Activated T-helper 1 cell treated with anti-CD3 and anti-CD28 coated beads, Interleukin-2, amount 50 U/mL, for 16 hours (primary cell): ENCODE measurements at regions not wholly inside any gene's neighbourhood (a gene's known extent, or its start where the extent isn't known, plus 50 kb on each side); places are given as distances from the start of the nearest gene placed in this dataset.
"Not testable (repeated sequence)": the region's sequence is repeated elsewhere in the genome, so short reads cannot be mapped to it uniquely, and the experiment has no call there.

Source experiments
- DNase-seq, 2 donors: peaks; one replicate each; pipeline ENCODE4 v3.0.0-alpha.2; 2020; ENCODE audit warnings: low read depth in 1 of 2, low spot score in 1 of 2

DNA sequence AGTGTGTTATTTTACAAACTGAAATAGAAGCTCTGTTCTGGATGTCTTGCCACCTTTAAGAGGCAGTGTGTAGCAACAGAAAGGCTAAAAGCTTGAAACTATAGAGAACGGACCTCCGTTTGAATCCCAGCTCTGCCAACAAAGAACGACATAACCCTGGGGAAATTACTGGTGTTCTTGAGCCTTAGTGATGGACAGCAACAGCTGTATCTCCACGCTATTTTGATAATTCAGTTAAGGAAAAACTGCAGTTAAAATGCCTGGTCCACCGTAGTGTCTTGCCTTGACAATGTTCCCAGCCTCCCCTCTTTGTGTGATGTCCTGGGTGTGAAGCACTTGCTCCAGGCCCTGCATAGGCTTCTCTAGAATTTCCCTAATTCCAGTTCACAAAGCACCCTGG is 256.8 kb upstream of the HS3ST1 start:
- no peak for DNase-seq

DNA sequence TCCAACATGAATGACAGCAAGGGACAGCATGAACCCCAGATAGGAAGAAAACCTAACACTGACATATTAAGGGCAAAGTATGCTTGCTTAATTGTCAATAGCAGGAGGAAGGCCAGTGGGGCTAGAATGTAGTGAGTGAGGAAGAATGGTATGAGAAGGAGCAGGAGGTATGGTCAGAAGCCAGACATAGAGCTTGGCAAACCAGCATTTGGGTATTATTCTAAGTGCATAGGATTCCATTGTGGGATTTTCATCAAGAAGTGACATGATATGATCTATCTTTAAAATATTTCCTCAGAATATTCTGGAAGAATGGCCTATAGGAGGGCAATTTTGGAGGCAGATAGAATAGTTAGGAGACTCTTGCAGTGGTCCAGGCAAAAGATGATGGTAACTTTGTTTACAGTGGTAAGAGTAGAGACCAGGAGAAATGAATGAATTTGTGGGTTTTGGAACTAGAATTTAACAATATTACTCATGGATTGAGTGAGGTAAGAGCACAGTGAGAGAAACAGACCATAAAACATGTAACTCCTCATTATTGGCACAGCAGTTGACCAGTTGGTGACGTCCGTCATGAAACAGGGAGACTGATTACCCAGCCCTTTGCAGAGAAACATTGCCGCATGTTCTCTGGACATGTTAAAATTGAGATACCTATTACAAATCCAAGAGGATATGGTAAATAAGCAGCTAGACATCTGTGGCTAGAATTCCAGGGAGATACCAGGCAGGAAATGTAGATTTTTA is 246.5 kb upstream of the HS3ST1 start:
- no peak for DNase-seq

DNA sequence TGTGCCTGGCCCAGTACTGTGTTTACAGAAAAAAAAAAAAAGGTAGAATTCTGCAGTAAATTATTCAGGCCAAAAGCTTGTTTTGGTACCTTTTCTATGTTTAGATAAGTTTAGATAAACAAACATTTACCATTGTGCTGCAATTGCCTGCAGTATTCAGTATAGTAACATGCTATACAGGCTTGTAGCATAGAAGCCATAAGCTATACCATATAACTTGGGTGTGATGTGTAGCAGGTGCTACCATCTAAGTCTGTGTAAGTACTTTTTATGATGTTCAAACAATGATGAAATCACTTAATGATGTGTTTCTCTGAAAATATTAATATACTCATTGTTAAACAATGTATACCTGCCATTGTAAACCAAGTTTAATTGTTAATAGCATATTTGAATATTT is 241.6 kb upstream of the HS3ST1 start:
- no peak for DNase-seq

GRCh38 chr4:11669156-11669555 is 240.5 kb upstream of the HS3ST1 start:
- no peak for DNase-seq

DNA sequence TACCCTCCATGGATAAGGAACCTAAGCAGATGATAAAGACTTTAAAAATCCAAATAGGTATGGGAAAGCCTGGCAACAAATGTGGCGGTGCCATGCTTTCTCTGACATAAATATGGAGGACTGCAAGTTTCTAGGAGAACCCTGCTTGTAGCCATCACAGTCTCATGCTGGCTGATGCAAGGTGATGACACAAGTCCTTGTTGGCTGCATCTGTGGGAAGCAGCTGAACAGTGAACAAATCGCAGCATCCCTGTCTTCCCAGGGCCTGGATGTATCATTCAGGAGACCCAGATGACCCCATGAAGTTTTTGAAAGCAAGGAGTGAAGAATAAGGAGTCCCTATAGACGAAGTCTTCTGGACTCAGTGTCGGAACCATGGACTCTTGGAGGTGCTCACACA is 234.4 kb upstream of the HS3ST1 start:
- DNase-seq, result no peak

GRCh38 chr4:11650801-11651596 is 222.3 kb upstream of the HS3ST1 start:
- no peak for DNase-seq

DNA sequence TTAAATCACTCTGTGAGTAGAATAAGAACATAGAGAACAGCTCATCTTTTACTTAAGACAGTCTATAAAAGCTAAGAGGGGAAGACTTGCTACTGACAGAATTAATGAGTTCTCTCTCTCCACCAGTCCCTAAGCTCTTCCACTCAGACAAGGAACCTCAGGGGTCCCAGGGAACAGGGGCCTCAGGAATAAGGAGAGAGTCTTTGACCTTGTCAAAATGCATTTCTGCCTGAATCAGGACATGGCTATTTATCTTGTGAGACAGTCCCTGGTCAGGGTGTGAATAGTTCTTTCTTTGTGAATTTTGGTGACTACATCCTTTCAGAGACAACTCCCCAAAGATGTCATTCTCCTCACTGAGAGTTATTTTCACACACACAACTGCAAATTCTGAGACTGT is 218.7 kb upstream of the HS3ST1 start:
- no peak for DNase-seq

- DNase-seq, result not testable (repeated sequence)
These were observed 214.4 kb upstream of the HS3ST1 start for GRCh38 chr4:11643081-11643480.

GRCh38 chr4:11640584-11640983 is 211.9 kb upstream of the HS3ST1 start:
- no peak for DNase-seq

- DNase-seq, result no peak
These were observed 207.9 kb upstream of the HS3ST1 start for GRCh38 chr4:11636551-11636950.

- DNase-seq, result no peak
These were observed 207.3 kb upstream of the HS3ST1 start for GRCh38 chr4:11636031-11636430.

DNA sequence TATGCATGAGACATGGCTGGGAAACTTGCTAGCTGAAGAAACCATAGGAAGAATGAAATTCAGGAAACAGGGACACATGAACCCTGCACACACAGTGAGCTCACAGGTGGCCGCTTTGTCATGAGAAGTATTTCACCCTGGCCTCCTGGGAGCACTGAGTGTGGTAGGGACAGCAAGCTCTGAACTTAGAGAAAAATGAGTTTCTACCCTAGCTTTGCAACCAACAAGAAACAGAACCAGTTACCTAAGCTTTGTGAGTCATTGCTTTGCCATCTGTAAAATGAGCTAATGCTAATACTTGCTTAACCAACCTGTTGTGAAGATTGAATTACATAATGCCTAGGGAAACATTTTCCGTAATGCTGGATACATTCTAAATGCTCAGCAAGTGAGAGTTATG is 206.6 kb upstream of the HS3ST1 start:
- DNase-seq, result no peak

DNA sequence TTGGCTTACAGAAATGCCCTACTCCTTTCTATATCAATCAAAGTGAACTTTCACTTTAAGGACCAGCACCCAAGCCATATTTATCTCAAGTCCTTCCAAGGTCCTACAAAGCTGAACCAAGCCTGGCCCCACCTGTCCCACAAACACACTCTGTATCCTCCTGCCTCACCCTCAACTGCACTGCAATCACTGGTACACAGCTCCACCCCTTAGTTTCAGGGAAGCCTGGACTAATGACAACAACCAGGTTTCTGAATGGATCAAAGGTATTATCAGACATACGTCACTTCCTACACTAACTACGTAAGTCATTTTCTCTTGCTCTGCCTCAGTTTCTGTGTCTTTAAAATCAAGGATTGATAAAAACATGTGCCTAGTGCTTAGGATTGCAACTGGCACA is 205.6 kb upstream of the HS3ST1 start:
- no peak for DNase-seq

DNA sequence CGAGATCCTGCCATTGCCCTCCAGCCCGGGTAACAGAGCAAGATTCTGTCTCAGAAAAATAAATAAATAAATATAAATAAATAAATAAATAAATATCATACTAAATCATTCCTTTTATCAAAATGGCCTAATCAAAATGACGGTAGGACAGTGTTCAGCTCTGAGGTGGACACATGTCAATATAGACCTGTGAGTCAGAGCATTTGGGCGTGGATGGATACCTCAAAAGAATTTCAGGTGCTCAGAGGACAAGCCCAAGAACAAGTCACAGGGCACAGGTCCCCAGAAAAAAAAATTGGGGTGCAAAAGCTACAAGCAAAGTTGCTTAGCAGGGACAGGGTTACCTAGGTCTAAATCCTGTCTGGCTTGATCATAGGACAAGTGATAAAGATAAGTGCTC is 204.7 kb upstream of the HS3ST1 start:
- DNase-seq, result no peak

- DNase-seq, result no peak
These were observed 203.8 kb upstream of the HS3ST1 start for GRCh38 chr4:11632483-11632882.

DNA sequence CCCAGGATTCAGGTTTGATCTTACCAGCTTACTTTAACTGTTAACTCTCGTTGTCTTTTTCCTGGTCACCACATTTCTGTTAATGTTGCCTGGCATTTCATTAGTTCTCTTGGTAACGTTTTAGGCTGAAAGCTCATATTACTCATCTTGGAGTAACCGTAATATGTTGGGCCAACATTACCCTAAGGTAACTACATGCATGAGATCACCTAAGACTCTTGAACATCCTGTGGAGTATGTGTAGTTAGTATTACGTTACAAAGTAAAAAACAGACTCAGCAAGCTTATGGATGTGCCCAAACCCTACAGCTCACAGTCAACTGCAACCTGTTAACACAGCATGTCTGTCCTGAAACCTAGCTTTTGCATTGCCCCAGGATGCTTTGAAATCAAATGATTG is 203.3 kb upstream of the HS3ST1 start:
- no peak for DNase-seq

- DNase-seq, result no peak
These were observed 202.7 kb upstream of the HS3ST1 start for GRCh38 chr4:11631416-11631815.

GRCh38 chr4:11628093-11628725 is 199.5 kb upstream of the HS3ST1 start:
- DNase-seq, result no peak

DNA sequence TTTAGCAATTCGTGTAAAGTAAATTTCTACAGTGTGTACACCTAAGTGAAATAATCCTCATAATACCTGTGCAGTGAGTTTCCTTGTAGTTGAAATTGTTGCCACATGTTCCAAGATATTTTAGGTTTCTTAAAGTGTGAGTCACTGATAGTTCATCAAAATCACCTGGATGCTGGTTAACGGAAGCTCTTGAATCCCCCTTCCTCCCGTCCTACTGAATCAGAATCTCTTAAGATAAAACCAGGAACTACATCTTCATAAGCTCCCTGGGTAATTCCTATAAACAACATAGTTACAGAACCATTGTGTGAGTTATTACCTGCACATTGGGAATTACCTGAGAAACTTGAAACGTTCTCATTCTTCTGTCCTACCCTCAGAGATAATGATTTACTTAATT is 197.4 kb upstream of the HS3ST1 start:
- DNase-seq, result no peak

- DNase-seq, result no peak
These were observed 196.5 kb upstream of the HS3ST1 start for GRCh38 chr4:11625211-11625610.

DNA sequence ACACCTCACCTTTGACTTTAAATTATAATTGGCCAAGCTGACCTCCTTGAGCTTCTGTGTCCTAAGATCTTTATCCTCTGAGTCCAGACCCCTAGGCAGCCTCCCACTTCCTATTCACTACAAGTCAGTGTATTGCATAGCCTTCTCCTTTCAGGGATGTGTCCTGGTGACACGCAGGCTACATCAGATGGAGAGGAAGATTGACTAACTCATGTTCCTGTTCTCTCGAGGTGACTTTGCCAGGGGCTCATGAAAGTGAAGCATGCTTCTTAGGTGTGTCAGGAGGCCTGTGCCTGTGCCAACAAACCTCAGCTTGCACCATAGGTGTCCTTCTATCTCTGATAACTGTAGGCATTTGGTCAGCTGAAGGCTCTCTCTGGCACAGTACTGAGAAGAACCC is 195.7 kb upstream of the HS3ST1 start:
- DNase-seq, result no peak

DNA sequence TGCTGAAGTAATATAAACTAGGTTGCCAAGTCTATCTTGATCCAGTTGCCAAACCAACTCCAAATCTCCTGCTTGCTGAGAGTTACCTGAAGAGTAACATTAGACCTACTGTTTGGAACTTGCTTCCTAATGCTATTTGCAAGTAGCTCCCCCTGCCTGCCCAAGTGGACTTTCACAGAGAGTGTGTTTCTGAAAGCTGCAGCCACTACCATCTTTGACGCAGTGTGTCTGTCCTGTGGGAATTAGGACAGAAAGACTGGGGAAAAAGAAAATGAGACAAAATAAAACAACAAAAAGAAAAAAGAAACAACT is 195.0 kb upstream of the HS3ST1 start:
- DNase-seq, result no peak
